OCI-LY7 (cell line): ENCODE measurements at regions not wholly inside any gene's neighbourhood (a gene's known extent, or its start where the extent isn't known, plus 50 kb on each side); places are given as distances from the start of the nearest gene placed in this dataset.

Source experiments
- BruUV-seq: library from RNA; stranded (reverse); fragments of 400-500 nt; replicated peaks from 2 replicates; lab custom pipeline; 2021; lab: Mats Ljungman, UMichigan
- CTCF ChIA-PET: fragments of 300-600 bp; sonication (Branson Sonifier 250); formaldehyde crosslinking; loops from one replicate; lab custom pipeline; 2022; ENCODE audit warnings: antibody characterized with exemption; ENCODE audit not compliant: unreplicated experiment; lab: Charles Lee
- POLR2A ChIA-PET: fragments of 300-600 bp; sonication (Branson Sonifier 250); formaldehyde crosslinking; loops from one replicate; lab custom pipeline; 2022; ENCODE audit warnings: antibody characterized with exemption; lab: Charles Lee
- DNase-seq: peaks from one replicate; pipeline ENCODE4 v3.0.0-alpha.2; 2015; ENCODE audit warnings: low spot score
- H2AFZ ChIP-seq: fragments of 200-600 bp; sonication (generic), shearing (Covaris generic); 2 replicates; pipeline ENCODE4 v1.6.1; 2014; ENCODE audit warnings: mild to moderate bottlenecking, antibody characterized with exemption, low read length, moderate library complexity
- H3K27ac ChIP-seq: fragments of 200-600 bp; sonication (generic); 2 replicates; pipeline ENCODE4 v1.5.1; 2014; ENCODE audit warnings: mixed run types, low read depth, mild to moderate bottlenecking, moderate library complexity, low read length, inconsistent platforms; ENCODE audit not compliant: poor library complexity, severe bottlenecking
- H3K36me3 ChIP-seq: fragments of 200-600 bp; sonication (generic); 2 replicates; pipeline ENCODE4 v1.6.1; 2014; ENCODE audit warnings: mild to moderate bottlenecking, antibody characterized with exemption, low read length, moderate library complexity, mixed read lengths; ENCODE audit not compliant: insufficient read depth
- H3K4me1 ChIP-seq: fragments of 200-600 bp; sonication (generic); 2 replicates; pipeline ENCODE4 v1.5.1; 2014; ENCODE audit warnings: mild to moderate bottlenecking, low read length; ENCODE audit not compliant: insufficient read depth, poor library complexity, severe bottlenecking
- H3K4me2 ChIP-seq: fragments of 200-600 bp; sonication (generic); 2 replicates; pipeline ENCODE4 v1.6.1; 2014; ENCODE audit warnings: mild to moderate bottlenecking, low read length
- H3K4me3 ChIP-seq: fragments of 200-600 bp; sonication (generic); 2 replicates; pipeline ENCODE4 v1.5.1; 2014; ENCODE audit warnings: mild to moderate bottlenecking, low read depth, low read length; ENCODE audit not compliant: poor library complexity, severe bottlenecking
- H3K79me2 ChIP-seq: fragments of 200-600 bp; sonication (generic); 2 replicates; pipeline ENCODE4 v1.6.1; 2016; ENCODE audit warnings: low read depth, mild to moderate bottlenecking, low read length, moderate library complexity, mixed read lengths; ENCODE audit not compliant: insufficient read depth
- H3K9me2 ChIP-seq: fragments of 200-600 bp; sonication (generic); 2 replicates; pipeline ENCODE4 v1.6.1; 2016; ENCODE audit warnings: mild to moderate bottlenecking, low read length, mixed read lengths; ENCODE audit not compliant: insufficient read depth
- H3K9me3 ChIP-seq: fragments of 200-600 bp; sonication (generic); 2 replicates; pipeline ENCODE4 v1.6.1; 2014; ENCODE audit warnings: mild to moderate bottlenecking, mixed run types, low read length, mixed read lengths
- H4K20me1 ChIP-seq: fragments of 200-600 bp; sonication (generic); 2 replicates; pipeline ENCODE4 v1.6.1; 2014; ENCODE audit warnings: mild to moderate bottlenecking, antibody characterized with exemption, low read length, moderate library complexity, mixed read lengths; ENCODE audit not compliant: insufficient read depth
- CTCF ChIP-seq: fragments of 200-600 bp; sonication (generic); conservative IDR thresholded peaks from 2 replicates; pipeline ENCODE4 v1.5.1; 2014; ENCODE audit warnings: mild to moderate bottlenecking, antibody characterized with exemption, low read length, moderate library complexity, mixed read lengths
- EZH2phosphoT487 ChIP-seq: fragments of 200-600 bp; sonication (generic); IDR thresholded peaks from 2 replicates; pipeline ENCODE4 v1.6.1; 2018; ENCODE audit warnings: low read depth, borderline replicate concordance, mild to moderate bottlenecking, mixed run types, antibody characterized with exemption, low read length, moderate library complexity, mixed read lengths
- intact Hi-C: fragments of 100-400 bp; cut with micrococcal nuclease; formaldehyde crosslinking; loops from one replicate; pipeline ENCODE4 v1.10.0; 2022; ENCODE audit not compliant: unreplicated experiment

GRCh38 chr10:21279217-21279575 is 246.3 kb downstream of the SKIDA1 start:
- Histone ChIP-seq H3K4me2 (no peak overlapping the region), H3K4me1 (no peaks in the 10 kb centered on the region), H3K4me3 (no peak overlapping the region), H3K79me2 (no peaks in the 10 kb centered on the region), H3K27ac (no peak overlapping the region), H3K9me2 (no peaks in the 10 kb centered on the region), H4K20me1 (no peaks in the 10 kb centered on the region), H3K9me3 (no peaks in the 10 kb centered on the region), H2AFZ (no peak overlapping the region), H3K36me3 (no peaks in the 10 kb centered on the region)
- intact Hi-C loops, result loop anchor here (5.0 to 10.0 kb wide), 2 partner anchors 218 to 456 kb away; no protein-coding TSS in a partner anchor
- BruUV-seq, result no TSS peak
- no peak for TF ChIP-seq EZH2phosphoT487
- no peak for TF ChIP-seq CTCF
- POLR2A ChIA-PET, result interaction anchor here (0.7 kb wide), 3 partner anchors 11 to 219 kb away, joined by 3 to 6 read pairs (median 4); no protein-coding TSS in a partner anchor
- no peak for DNase-seq
- CTCF ChIA-PET, result no interaction called here

GRCh38 chr10:21278491-21279216 is 246.8 kb downstream of the SKIDA1 start:
- CTCF ChIA-PET, result no interaction called here
- no peaks in the 10 kb centered on the region for H3K79me2 ChIP-seq
- intact Hi-C loops, result loop anchor here (5.0 to 10.0 kb wide), 2 partner anchors 219 to 456 kb away; no protein-coding TSS in a partner anchor
- H2AFZ ChIP-seq, result no peak overlapping the region
- H3K4me1 ChIP-seq, result no peaks in the 10 kb centered on the region
- TF ChIP-seq EZH2phosphoT487, result no peak
- TF ChIP-seq CTCF, result peak; percentile 80
- H3K9me3 ChIP-seq, result no peaks in the 10 kb centered on the region
- no TSS peak for BruUV-seq
- no peak overlapping the region for H3K4me2 ChIP-seq
- POLR2A ChIA-PET, result interaction anchor here (0.7 to 1.2 kb wide), 4 partner anchors 12 to 448 kb away, joined by 3 to 6 read pairs (median 4); no protein-coding TSS in a partner anchor
- H3K27ac ChIP-seq, result no peak overlapping the region
- DNase-seq, result peak; percentile 57
- no peaks in the 10 kb centered on the region for H4K20me1 ChIP-seq
- H3K4me3 ChIP-seq, result no peak overlapping the region
- no peaks in the 10 kb centered on the region for H3K36me3 ChIP-seq
- H3K9me2 ChIP-seq, result no peaks in the 10 kb centered on the region

DNA sequence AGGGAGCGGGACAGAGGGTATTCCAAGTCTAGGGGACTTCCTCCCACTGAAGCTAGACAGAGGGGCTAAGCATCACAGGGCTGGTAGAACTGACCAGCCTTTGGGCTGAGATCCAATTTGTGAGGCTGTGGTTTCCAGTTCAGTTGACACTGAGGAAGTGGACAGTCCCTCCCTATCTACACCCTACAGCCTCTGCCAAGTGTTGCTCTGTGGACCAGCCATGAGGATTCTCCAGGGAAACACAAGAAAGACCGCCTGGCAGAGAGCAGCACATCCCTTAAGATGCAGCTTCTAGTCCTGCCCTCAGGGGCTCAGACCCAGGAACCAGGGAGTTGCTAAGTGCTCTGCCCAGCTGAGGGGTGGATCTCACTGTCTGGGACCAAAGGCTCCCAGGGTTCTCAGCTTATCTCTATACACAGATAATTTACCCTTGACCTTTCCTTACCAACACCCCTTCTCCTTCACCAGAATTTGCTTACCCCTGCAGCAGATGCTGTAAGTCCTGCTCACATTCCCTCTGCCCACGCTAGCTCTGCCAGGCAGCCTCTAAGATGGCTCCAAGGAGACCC is 252.0 kb downstream of the SKIDA1 start:
- BruUV-seq, result no TSS peak
- CTCF ChIA-PET, result no interaction called here
- intact Hi-C loops, result loop anchor here (10.0 kb wide), 1 partner anchor 461 kb away; no protein-coding TSS in a partner anchor

More for the DNA sequence above, 252.0 kb downstream of the SKIDA1 start:
- H3K79me2 ChIP-seq, result no peaks in the 10 kb centered on the region
- no peak overlapping the region for H3K27ac ChIP-seq
- H2AFZ ChIP-seq, result no peak overlapping the region
- H3K9me2 ChIP-seq, result no peaks in the 10 kb centered on the region
- no peak overlapping the region for H3K4me3 ChIP-seq
- H3K4me1 ChIP-seq, result no peaks in the 10 kb centered on the region
- H4K20me1 ChIP-seq, result no peaks in the 10 kb centered on the region
- no peaks in the 10 kb centered on the region for H3K9me3 ChIP-seq
- POLR2A ChIA-PET, result no interaction called here
- no peak for TF ChIP-seq CTCF
- TF ChIP-seq EZH2phosphoT487, result no peak
- no peaks in the 10 kb centered on the region for H3K36me3 ChIP-seq
- DNase-seq, result no peak
- H3K4me2 ChIP-seq, result no peak overlapping the region
